OCI-LY1 (cell line): ENCODE measurements at regions not wholly inside any gene's neighbourhood (a gene's known extent, or its start where the extent isn't known, plus 50 kb on each side); places are given as distances from the start of the nearest gene placed in this dataset.

Experiments used
- H2AFZ ChIP-seq: fragments of 200-600 bp; sonication (generic), shearing (Covaris generic); 2 replicates; pipeline ENCODE4 v1.6.0; 2014; ENCODE audit warnings: antibody characterized with exemption, mild to moderate bottlenecking, low read length
- H3F3A ChIP-seq: fragments of 200-600 bp; sonication (generic), shearing (Covaris generic); 2 replicates; pipeline ENCODE4 v1.6.0; 2014; ENCODE audit warnings: mild to moderate bottlenecking, antibody characterized with exemption, low read length, moderate library complexity; ENCODE audit not compliant: insufficient read depth
- H3K27ac ChIP-seq: fragments of 200-600 bp; sonication (generic); 2 replicates; pipeline ENCODE4 v1.5.1; 2014; ENCODE audit warnings: low read length, mixed run types, mild to moderate bottlenecking, low read depth; ENCODE audit not compliant: poor library complexity, severe bottlenecking
- H3K27me3 ChIP-seq: fragments of 200-600 bp; sonication (generic); 2 replicates; pipeline ENCODE4 v1.6.0; 2014; ENCODE audit warnings: antibody characterized with exemption, mild to moderate bottlenecking, low read length, moderate library complexity; ENCODE audit not compliant: insufficient read depth
- H3K36me3 ChIP-seq: fragments of 200-600 bp; sonication (generic); 2 replicates; pipeline ENCODE4 v1.6.1; 2014; ENCODE audit warnings: mild to moderate bottlenecking, antibody characterized with exemption, low read length, moderate library complexity, mixed read lengths; ENCODE audit not compliant: insufficient read depth
- H3K4me1 ChIP-seq: fragments of 200-600 bp; sonication (generic); 2 replicates; pipeline ENCODE4 v1.5.1; 2014; ENCODE audit warnings: mild to moderate bottlenecking, low read length, moderate library complexity; ENCODE audit not compliant: insufficient read depth, severe bottlenecking
- H3K4me2 ChIP-seq: fragments of 200-600 bp; sonication (generic), shearing (Covaris generic); 2 replicates; pipeline ENCODE4 v1.6.1; 2014; ENCODE audit warnings: low read length
- H3K4me3 ChIP-seq: fragments of 200-600 bp; sonication (generic); 2 replicates; pipeline ENCODE4 v1.5.1; 2014; ENCODE audit warnings: low read length, low read depth, mild to moderate bottlenecking, mixed read lengths; ENCODE audit not compliant: poor library complexity, severe bottlenecking
- H3K79me2 ChIP-seq: fragments of 200-600 bp; shearing (Covaris generic); 2 replicates; pipeline ENCODE4 v1.6.1; 2016; ENCODE audit warnings: mixed run types, low read length, mixed read lengths; ENCODE audit not compliant: insufficient read depth
- H3K9ac ChIP-seq: fragments of 200-600 bp; sonication (generic), shearing (Covaris generic); 2 replicates; pipeline ENCODE4 v1.6.1; 2014; ENCODE audit warnings: mild to moderate bottlenecking, low read length, mixed read lengths
- H3K9me2 ChIP-seq: fragments of 200-600 bp; sonication (generic), shearing (Covaris generic); 2 replicates; pipeline ENCODE4 v1.6.1; 2014; ENCODE audit warnings: low read depth, mild to moderate bottlenecking, low read length, mixed read lengths
- H3K9me3 ChIP-seq: fragments of 200-600 bp; shearing (Covaris generic); 2 replicates; pipeline ENCODE4 v1.6.1; 2014; ENCODE audit warnings: low read length, mixed read lengths
- H4K20me1 ChIP-seq: fragments of 200-600 bp; sonication (generic), shearing (Covaris generic); 2 replicates; pipeline ENCODE4 v1.6.0; 2016; ENCODE audit warnings: mild to moderate bottlenecking, low read length; ENCODE audit not compliant: insufficient read depth
- EZH2 ChIP-seq: fragments of 200-600 bp; sonication (generic), shearing (Covaris generic); IDR thresholded peaks from 2 replicates; pipeline ENCODE4 v1.8.0; 2017; ENCODE audit warnings: borderline replicate concordance, mixed run types, mild to moderate bottlenecking, antibody characterized with exemption, low read length, moderate library complexity, mixed read lengths
- TF ChIP-seq, protein P1 (sequence below): fragments of 200-600 bp; sonication (generic), shearing (Covaris generic); IDR thresholded peaks from 2 replicates; pipeline ENCODE4 v1.5.1; 2017; ENCODE audit warnings: mild to moderate bottlenecking, antibody characterized with exemption, low read length, moderate library complexity, mixed read lengths

DNA sequence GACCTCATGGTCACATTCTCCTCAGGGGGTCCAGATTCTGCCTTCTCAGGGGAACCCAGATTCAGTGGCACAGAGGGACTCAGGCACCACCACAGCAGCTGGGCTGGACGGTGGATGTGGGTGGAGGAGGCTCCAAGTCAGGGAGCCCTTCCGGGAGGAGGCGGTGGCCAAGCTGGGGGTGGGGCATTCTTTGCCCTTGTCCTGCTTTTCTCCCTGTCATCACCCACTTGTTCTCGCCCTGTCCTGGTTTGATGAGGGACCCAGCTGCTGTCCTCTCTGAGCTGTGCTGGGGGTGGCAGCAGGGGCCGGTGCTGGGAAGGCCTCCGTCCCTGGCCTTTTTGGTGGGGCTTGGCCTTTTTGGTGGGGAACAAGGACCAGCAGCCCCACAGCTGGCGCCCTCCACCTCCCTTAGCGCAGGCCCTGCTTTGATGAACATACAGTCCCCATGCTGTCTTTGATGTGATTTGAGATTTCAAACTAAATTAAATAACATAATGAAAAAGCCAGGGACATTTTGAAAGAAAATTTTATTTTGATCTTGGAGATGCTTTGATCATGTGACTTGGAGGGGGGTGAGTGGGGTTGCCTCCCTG lies 1168.2 kb downstream of the BRD1 start:
- Histone ChIP-seq H3K4me3 (no peak overlapping the region), H3K79me2 (no peaks in the 10 kb centered on the region), H3K27me3 (no peaks in the 10 kb centered on the region), H3K27ac (no peak overlapping the region), H3F3A (no peaks in the 10 kb centered on the region), H3K9me2 (no peaks in the 10 kb centered on the region), H3K9ac (no peak overlapping the region), H2AFZ (no peak overlapping the region), H4K20me1 (no peaks in the 10 kb centered on the region), H3K9me3 (no peaks in the 10 kb centered on the region), H3K4me1 (no peaks in the 10 kb centered on the region), H3K36me3 (no peaks in the 10 kb centered on the region), H3K4me2 (no peak overlapping the region)
- TF ChIP-seq EZH2, result no peak
- TF ChIP-seq, protein P1, sequence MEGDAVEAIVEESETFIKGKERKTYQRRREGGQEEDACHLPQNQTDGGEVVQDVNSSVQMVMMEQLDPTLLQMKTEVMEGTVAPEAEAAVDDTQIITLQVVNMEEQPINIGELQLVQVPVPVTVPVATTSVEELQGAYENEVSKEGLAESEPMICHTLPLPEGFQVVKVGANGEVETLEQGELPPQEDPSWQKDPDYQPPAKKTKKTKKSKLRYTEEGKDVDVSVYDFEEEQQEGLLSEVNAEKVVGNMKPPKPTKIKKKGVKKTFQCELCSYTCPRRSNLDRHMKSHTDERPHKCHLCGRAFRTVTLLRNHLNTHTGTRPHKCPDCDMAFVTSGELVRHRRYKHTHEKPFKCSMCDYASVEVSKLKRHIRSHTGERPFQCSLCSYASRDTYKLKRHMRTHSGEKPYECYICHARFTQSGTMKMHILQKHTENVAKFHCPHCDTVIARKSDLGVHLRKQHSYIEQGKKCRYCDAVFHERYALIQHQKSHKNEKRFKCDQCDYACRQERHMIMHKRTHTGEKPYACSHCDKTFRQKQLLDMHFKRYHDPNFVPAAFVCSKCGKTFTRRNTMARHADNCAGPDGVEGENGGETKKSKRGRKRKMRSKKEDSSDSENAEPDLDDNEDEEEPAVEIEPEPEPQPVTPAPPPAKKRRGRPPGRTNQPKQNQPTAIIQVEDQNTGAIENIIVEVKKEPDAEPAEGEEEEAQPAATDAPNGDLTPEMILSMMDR, result no peak

DNA sequence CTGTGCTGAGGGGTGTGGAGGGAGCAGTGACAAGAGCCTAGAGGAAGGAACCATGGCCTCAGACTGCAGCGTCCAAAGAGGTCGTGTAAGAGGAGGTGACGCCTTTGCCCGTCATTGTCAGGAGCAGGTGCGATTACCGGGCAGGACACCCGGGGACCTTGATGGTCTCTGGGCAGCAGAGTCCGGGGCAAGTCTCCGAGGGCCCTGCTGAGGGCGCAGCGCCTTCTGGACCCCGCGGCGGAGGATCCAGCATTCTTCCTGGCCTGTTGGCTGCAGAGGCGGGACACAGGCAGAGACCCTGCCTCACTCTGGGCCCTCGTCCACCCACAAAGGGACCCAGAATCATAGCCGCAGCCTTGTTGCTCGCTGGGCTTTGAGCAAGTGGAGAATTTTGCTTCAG lies 1168.8 kb downstream of the BRD1 start:
- TF ChIP-seq, protein P1, result no peak
- TF ChIP-seq EZH2, result no peak
- Histone ChIP-seq H3F3A (no peaks in the 10 kb centered on the region), H3K79me2 (no peaks in the 10 kb centered on the region), H3K9me2 (no peaks in the 10 kb centered on the region), H3K27me3 (no peaks in the 10 kb centered on the region), H3K36me3 (no peaks in the 10 kb centered on the region), H3K4me1 (no peaks in the 10 kb centered on the region), H3K4me2 (no peak overlapping the region), H3K9me3 (no peaks in the 10 kb centered on the region), H3K27ac (no peak overlapping the region), H3K9ac (no peak overlapping the region), H4K20me1 (no peaks in the 10 kb centered on the region), H2AFZ (no peak overlapping the region), H3K4me3 (no peak overlapping the region)

DNA sequence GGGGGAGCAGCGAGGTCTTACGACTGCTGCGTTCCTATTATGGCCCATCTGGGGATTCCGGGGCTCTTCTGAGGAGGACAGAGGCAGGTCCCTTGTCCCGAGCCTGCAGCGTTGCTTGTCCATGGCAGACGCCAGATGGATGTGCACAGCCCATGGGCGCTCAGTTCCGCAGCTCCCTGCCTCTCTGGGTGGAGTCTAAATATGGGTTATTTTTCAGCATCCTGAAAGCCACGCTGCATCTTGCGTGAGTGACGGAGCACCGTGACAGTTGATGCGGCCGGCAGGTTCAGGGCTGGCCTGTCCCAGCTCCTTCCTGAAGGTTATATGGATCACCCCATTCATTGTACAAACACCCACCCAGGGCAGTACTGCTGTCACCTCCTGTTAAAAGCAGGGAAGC lies 1169.4 kb downstream of the BRD1 start:
- H3K4me3 ChIP-seq, result no peak overlapping the region
- no peaks in the 10 kb centered on the region for H3K4me1 ChIP-seq
- H3K36me3 ChIP-seq, result no peaks in the 10 kb centered on the region
- H3K27ac ChIP-seq, result no peak overlapping the region
- no peaks in the 10 kb centered on the region for H3K9me2 ChIP-seq
- H3K9me3 ChIP-seq, result no peaks in the 10 kb centered on the region
- no peaks in the 10 kb centered on the region for H3K27me3 ChIP-seq
- H3F3A ChIP-seq, result no peaks in the 10 kb centered on the region
- no peaks in the 10 kb centered on the region for H3K79me2 ChIP-seq
- no peak overlapping the region for H2AFZ ChIP-seq
- H3K4me2 ChIP-seq, result no peak overlapping the region
- H4K20me1 ChIP-seq, result no peaks in the 10 kb centered on the region
- H3K9ac ChIP-seq, result no peak overlapping the region
- no peak for TF ChIP-seq EZH2
- TF ChIP-seq, protein P1, result no peak
